ENCODE measurements at regions not wholly inside any gene's neighbourhood (a gene's known extent, or its start where the extent isn't known, plus 50 kb on each side); places are given as distances from the start of the nearest gene placed in this dataset.

DNA sequence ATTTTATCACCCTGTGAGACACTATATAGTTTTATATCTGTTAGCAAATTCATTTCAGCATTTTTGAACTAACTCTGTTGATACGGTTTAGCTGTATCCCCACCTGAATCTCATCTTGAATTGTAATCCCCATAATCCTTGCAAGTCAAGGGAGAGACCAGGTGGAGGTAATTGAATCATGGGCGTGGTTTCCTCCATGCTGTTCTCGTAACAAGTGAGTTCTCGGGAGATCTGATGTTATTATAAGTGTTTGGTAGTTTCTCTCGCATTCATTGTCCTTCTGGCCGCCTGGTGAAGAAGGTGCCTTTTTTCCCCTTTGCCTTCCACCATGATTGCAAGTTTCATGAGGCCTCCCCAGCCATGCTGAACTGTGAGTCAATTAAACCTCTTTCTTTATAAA is 53.2 kb upstream of the TMC3 start:
- no peaks in the 10 kb centered on the region for H3K36me3 ChIP-seq (ENCODE audit: insufficient read depth, low read length)
- no peak overlapping the region for H2AFZ ChIP-seq (ENCODE audit: low read depth, low read length)
- ATAC-seq (ENCODE audit: insufficient read depth, low read depth): no peak

DNA sequence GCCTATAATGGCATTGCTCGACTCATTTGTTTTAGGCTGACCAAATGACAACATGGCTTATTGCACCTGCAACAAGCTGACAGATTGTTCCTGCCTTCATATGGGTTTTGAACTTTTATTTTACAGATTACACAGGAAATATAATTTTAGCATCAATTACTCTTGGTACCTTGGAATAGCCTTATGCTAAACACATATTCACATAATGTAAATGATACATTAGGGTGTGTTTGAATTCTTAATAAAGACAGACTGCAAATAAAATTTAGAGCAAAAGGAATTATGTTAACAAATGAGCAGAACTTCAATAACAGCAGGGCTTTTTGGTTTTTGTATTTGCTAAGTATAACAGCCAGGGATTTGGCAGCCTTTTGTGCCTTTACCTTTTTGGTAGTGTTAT is 51.9 kb upstream of the TMC3 start:
- Histone ChIP-seq H3K9me3 (ENCODE audit: insufficient read depth, low read length, severe bottlenecking) (no peaks in the 10 kb centered on the region), H3K27ac (ENCODE audit: low read length) (no peak overlapping the region), H4K20me1 (ENCODE audit: insufficient read depth, low read length) (no peaks in the 10 kb centered on the region), H3K4me3 (ENCODE audit: low read depth in 1 of 2, low read length in 2 of 2) (no peak overlapping the region), H3K9ac (ENCODE audit: low read depth, low read length) (no peak overlapping the region), H3K4me2 (ENCODE audit: insufficient read depth, low read length) (no peak overlapping the region), H3K79me2 (ENCODE audit: insufficient read depth, low read length) (no peaks in the 10 kb centered on the region), H3K36me3 (ENCODE audit: insufficient read depth, low read length) (no peaks in the 10 kb centered on the region), H3K4me1 (ENCODE audit: insufficient read depth, low read length) (no peaks in the 10 kb centered on the region), H2AFZ (ENCODE audit: low read depth, low read length) (no peak overlapping the region), H3K27me3 (ENCODE audit: insufficient read depth, low read length, poor library complexity) (no peaks in the 10 kb centered on the region)
- no peak for ATAC-seq (ENCODE audit: insufficient read depth, low read depth)
- TF ChIP-seq, protein P1, sequence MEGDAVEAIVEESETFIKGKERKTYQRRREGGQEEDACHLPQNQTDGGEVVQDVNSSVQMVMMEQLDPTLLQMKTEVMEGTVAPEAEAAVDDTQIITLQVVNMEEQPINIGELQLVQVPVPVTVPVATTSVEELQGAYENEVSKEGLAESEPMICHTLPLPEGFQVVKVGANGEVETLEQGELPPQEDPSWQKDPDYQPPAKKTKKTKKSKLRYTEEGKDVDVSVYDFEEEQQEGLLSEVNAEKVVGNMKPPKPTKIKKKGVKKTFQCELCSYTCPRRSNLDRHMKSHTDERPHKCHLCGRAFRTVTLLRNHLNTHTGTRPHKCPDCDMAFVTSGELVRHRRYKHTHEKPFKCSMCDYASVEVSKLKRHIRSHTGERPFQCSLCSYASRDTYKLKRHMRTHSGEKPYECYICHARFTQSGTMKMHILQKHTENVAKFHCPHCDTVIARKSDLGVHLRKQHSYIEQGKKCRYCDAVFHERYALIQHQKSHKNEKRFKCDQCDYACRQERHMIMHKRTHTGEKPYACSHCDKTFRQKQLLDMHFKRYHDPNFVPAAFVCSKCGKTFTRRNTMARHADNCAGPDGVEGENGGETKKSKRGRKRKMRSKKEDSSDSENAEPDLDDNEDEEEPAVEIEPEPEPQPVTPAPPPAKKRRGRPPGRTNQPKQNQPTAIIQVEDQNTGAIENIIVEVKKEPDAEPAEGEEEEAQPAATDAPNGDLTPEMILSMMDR (IDR thresholded peaks at IDR 0.05; ENCODE audit: borderline replicate concordance, extremely low read depth, low read length, poor library complexity, severe bottlenecking): no peak
- no peak for TF ChIP-seq EZH2 (IDR thresholded peaks at IDR 0.05; ENCODE audit: borderline replicate concordance, low read depth, low read length, severe bottlenecking)
- DNase-seq: no peak

More for the DNA sequence above, 53.2 kb upstream of the TMC3 start:
- no peak overlapping the region for H3K4me3 ChIP-seq (ENCODE audit: low read depth in 1 of 2, low read length in 2 of 2)
- no peak overlapping the region for H3K9ac ChIP-seq (ENCODE audit: low read depth, low read length)
- no peak for TF ChIP-seq EZH2 (IDR thresholded peaks at IDR 0.05; ENCODE audit: borderline replicate concordance, low read depth, low read length, severe bottlenecking)
- TF ChIP-seq, protein P1 (IDR thresholded peaks at IDR 0.05; ENCODE audit: borderline replicate concordance, extremely low read depth, low read length, poor library complexity, severe bottlenecking): no peak
- no peak overlapping the region for H3K4me2 ChIP-seq (ENCODE audit: insufficient read depth, low read length)
- H3K27ac ChIP-seq (ENCODE audit: low read length): no peak overlapping the region
- H3K27me3 ChIP-seq (ENCODE audit: insufficient read depth, low read length, poor library complexity): no peaks in the 10 kb centered on the region
- H3K9me3 ChIP-seq (ENCODE audit: insufficient read depth, low read length, severe bottlenecking): no peaks in the 10 kb centered on the region
- no peaks in the 10 kb centered on the region for H3K4me1 ChIP-seq (ENCODE audit: insufficient read depth, low read length)
- H4K20me1 ChIP-seq (ENCODE audit: insufficient read depth, low read length): no peaks in the 10 kb centered on the region
- DNase-seq: no peak
- H3K79me2 ChIP-seq (ENCODE audit: insufficient read depth, low read length): no peaks in the 10 kb centered on the region

Data from DND-41 (cell line).